ENCODE measurements at regions not wholly inside any gene's neighbourhood (a gene's known extent, or its start where the extent isn't known, plus 50 kb on each side); places are given as distances from the start of the nearest gene placed in this dataset.

GRCh38 chr19:33879818-33880575 is 83.3 kb downstream of the KCTD15 start:
- no peaks in the 10 kb centered on the region for H3K9me3 ChIP-seq (ENCODE audit: control insufficient read depth in 1 of 2, low read length in 2 of 2)
- no peaks in the 10 kb centered on the region for H3K27me3 ChIP-seq (ENCODE audit: low read depth, low read length)
- peaks cover 0 to 3% of the 10 kb centered on the region in 2 donors for H3K4me1 ChIP-seq (ENCODE audit: control insufficient read depth in 1 of 2, insufficient read depth in 2 of 2, low read length in 2 of 2)
- H3K36me3 ChIP-seq (ENCODE audit: control insufficient read depth in 1 of 2, insufficient read depth in 2 of 2, low read length in 2 of 2): no peaks in the 10 kb centered on the region
- H3K27ac ChIP-seq (ENCODE audit: low read length): no peak overlapping the region
- no peak overlapping the region for H3K4me3 ChIP-seq (ENCODE audit: low read depth in 1 of 2, low read length in 2 of 2)

- Histone ChIP-seq H3K4me1 (ENCODE audit: control insufficient read depth in 1 of 2, insufficient read depth in 2 of 2, low read length in 2 of 2) (no peaks in the 10 kb centered on the region), H3K27ac (ENCODE audit: low read length) (no peak overlapping the region), H3K9me3 (ENCODE audit: control insufficient read depth in 1 of 2, low read length in 2 of 2) (no peaks in the 10 kb centered on the region), H3K36me3 (ENCODE audit: control insufficient read depth in 1 of 2, insufficient read depth in 2 of 2, low read length in 2 of 2) (no peaks in the 10 kb centered on the region), H3K4me3 (ENCODE audit: low read depth in 1 of 2, low read length in 2 of 2) (no peak overlapping the region), H3K27me3 (ENCODE audit: low read depth, low read length) (no peaks in the 10 kb centered on the region)
These were observed 87.3 kb downstream of the KCTD15 start for GRCh38 chr19:33883859-33884519.

GRCh38 chr19:33885236-33885635 is 88.6 kb downstream of the KCTD15 start:
- Histone ChIP-seq H3K9me3 (ENCODE audit: control insufficient read depth in 1 of 2, low read length in 2 of 2) (no peaks in the 10 kb centered on the region), H3K4me3 (ENCODE audit: low read depth in 1 of 2, low read length in 2 of 2) (no peak overlapping the region), H3K27ac (ENCODE audit: low read length) (no peak overlapping the region), H3K36me3 (ENCODE audit: control insufficient read depth in 1 of 2, insufficient read depth in 2 of 2, low read length in 2 of 2) (no peaks in the 10 kb centered on the region), H3K4me1 (ENCODE audit: control insufficient read depth in 1 of 2, insufficient read depth in 2 of 2, low read length in 2 of 2) (no peaks in the 10 kb centered on the region), H3K27me3 (ENCODE audit: low read depth, low read length) (no peaks in the 10 kb centered on the region)

GRCh38 chr19:33887891-33888290 is 91.2 kb downstream of the KCTD15 start:
- H3K4me1 ChIP-seq (ENCODE audit: control insufficient read depth in 1 of 2, insufficient read depth in 2 of 2, low read length in 2 of 2): no peaks in the 10 kb centered on the region
- no peaks in the 10 kb centered on the region for H3K27me3 ChIP-seq (ENCODE audit: low read depth, low read length)
- no peaks in the 10 kb centered on the region for H3K9me3 ChIP-seq (ENCODE audit: control insufficient read depth in 1 of 2, low read length in 2 of 2)
- H3K4me3 ChIP-seq (ENCODE audit: low read depth in 1 of 2, low read length in 2 of 2): no peak overlapping the region
- H3K36me3 ChIP-seq (ENCODE audit: control insufficient read depth in 1 of 2, insufficient read depth in 2 of 2, low read length in 2 of 2): no peaks in the 10 kb centered on the region
- H3K27ac ChIP-seq (ENCODE audit: low read length): no peak overlapping the region

- Histone ChIP-seq H3K36me3 (ENCODE audit: control insufficient read depth in 1 of 2, insufficient read depth in 2 of 2, low read length in 2 of 2) (no peaks in the 10 kb centered on the region), H3K9me3 (ENCODE audit: control insufficient read depth in 1 of 2, low read length in 2 of 2) (no peaks in the 10 kb centered on the region), H3K27ac (ENCODE audit: low read length) (no peak overlapping the region), H3K4me1 (ENCODE audit: control insufficient read depth in 1 of 2, insufficient read depth in 2 of 2, low read length in 2 of 2) (no peaks in the 10 kb centered on the region), H3K27me3 (ENCODE audit: low read depth, low read length) (no peaks in the 10 kb centered on the region), H3K4me3 (ENCODE audit: low read depth in 1 of 2, low read length in 2 of 2) (no peak overlapping the region)
These were observed 92.0 kb downstream of the KCTD15 start for GRCh38 chr19:33888665-33889064.

- H3K4me1 ChIP-seq (ENCODE audit: control insufficient read depth in 1 of 2, insufficient read depth in 2 of 2, low read length in 2 of 2): no peaks in the 10 kb centered on the region
- H3K9me3 ChIP-seq (ENCODE audit: control insufficient read depth in 1 of 2, low read length in 2 of 2): no peaks in the 10 kb centered on the region
- H3K4me3 ChIP-seq (ENCODE audit: low read depth in 1 of 2, low read length in 2 of 2): no peak overlapping the region
- H3K27ac ChIP-seq (ENCODE audit: low read length): no peak overlapping the region
- H3K27me3 ChIP-seq (ENCODE audit: low read depth, low read length): no peaks in the 10 kb centered on the region
- no peaks in the 10 kb centered on the region for H3K36me3 ChIP-seq (ENCODE audit: control insufficient read depth in 1 of 2, insufficient read depth in 2 of 2, low read length in 2 of 2)
These were observed 93.9 kb downstream of the KCTD15 start for GRCh38 chr19:33890569-33890968.

- H3K27me3 ChIP-seq (ENCODE audit: low read depth, low read length): no peaks in the 10 kb centered on the region
- H3K4me3 ChIP-seq (ENCODE audit: low read depth in 1 of 2, low read length in 2 of 2): no peak overlapping the region
- no peaks in the 10 kb centered on the region for H3K4me1 ChIP-seq (ENCODE audit: control insufficient read depth in 1 of 2, insufficient read depth in 2 of 2, low read length in 2 of 2)
- H3K27ac ChIP-seq (ENCODE audit: low read length): no peak overlapping the region
- H3K36me3 ChIP-seq (ENCODE audit: control insufficient read depth in 1 of 2, insufficient read depth in 2 of 2, low read length in 2 of 2): no peaks in the 10 kb centered on the region
- H3K9me3 ChIP-seq (ENCODE audit: control insufficient read depth in 1 of 2, low read length in 2 of 2): no peaks in the 10 kb centered on the region
These were observed 95.1 kb downstream of the KCTD15 start for GRCh38 chr19:33891773-33892172.

- H3K36me3 ChIP-seq (ENCODE audit: control insufficient read depth in 1 of 2, insufficient read depth in 2 of 2, low read length in 2 of 2): no peaks in the 10 kb centered on the region
- no peaks in the 10 kb centered on the region for H3K27me3 ChIP-seq (ENCODE audit: low read depth, low read length)
- H3K4me3 ChIP-seq (ENCODE audit: low read depth in 1 of 2, low read length in 2 of 2): no peak overlapping the region
- H3K4me1 ChIP-seq (ENCODE audit: control insufficient read depth in 1 of 2, insufficient read depth in 2 of 2, low read length in 2 of 2): no peaks in the 10 kb centered on the region
- peaks cover 4 to 13% of the 10 kb centered on the region in 2 donors for H3K9me3 ChIP-seq (ENCODE audit: control insufficient read depth in 1 of 2, low read length in 2 of 2)
- no peak overlapping the region for H3K27ac ChIP-seq (ENCODE audit: low read length)
These were observed 98.1 kb downstream of the KCTD15 start for GRCh38 chr19:33894787-33895186.

- H3K9me3 ChIP-seq (ENCODE audit: control insufficient read depth in 1 of 2, low read length in 2 of 2): peaks cover 4 to 13% of the 10 kb centered on the region in 2 donors
- no peaks in the 10 kb centered on the region for H3K4me1 ChIP-seq (ENCODE audit: control insufficient read depth in 1 of 2, insufficient read depth in 2 of 2, low read length in 2 of 2)
- H3K4me3 ChIP-seq (ENCODE audit: low read depth in 1 of 2, low read length in 2 of 2): no peak overlapping the region
- no peaks in the 10 kb centered on the region for H3K27me3 ChIP-seq (ENCODE audit: low read depth, low read length)
- no peaks in the 10 kb centered on the region for H3K36me3 ChIP-seq (ENCODE audit: control insufficient read depth in 1 of 2, insufficient read depth in 2 of 2, low read length in 2 of 2)
- H3K27ac ChIP-seq (ENCODE audit: low read length): no peak overlapping the region
These were observed 98.7 kb downstream of the KCTD15 start for GRCh38 chr19:33895366-33895765.

GRCh38 chr19:33898062-33898677 is 101.5 kb downstream of the KCTD15 start:
- no peaks in the 10 kb centered on the region for H3K36me3 ChIP-seq (ENCODE audit: control insufficient read depth in 1 of 2, insufficient read depth in 2 of 2, low read length in 2 of 2)
- peaks cover 4 to 13% of the 10 kb centered on the region in 2 donors for H3K9me3 ChIP-seq (ENCODE audit: control insufficient read depth in 1 of 2, low read length in 2 of 2)
- no peaks in the 10 kb centered on the region for H3K4me1 ChIP-seq (ENCODE audit: control insufficient read depth in 1 of 2, insufficient read depth in 2 of 2, low read length in 2 of 2)
- no peaks in the 10 kb centered on the region for H3K27me3 ChIP-seq (ENCODE audit: low read depth, low read length)
- no peak overlapping the region for H3K4me3 ChIP-seq (ENCODE audit: low read depth in 1 of 2, low read length in 2 of 2)
- no peak overlapping the region for H3K27ac ChIP-seq (ENCODE audit: low read length)

GRCh38 chr19:33900817-33901216 is 104.1 kb downstream of the KCTD15 start:
- H3K27me3 ChIP-seq (ENCODE audit: low read depth, low read length): no peaks in the 10 kb centered on the region
- H3K4me3 ChIP-seq (ENCODE audit: low read depth in 1 of 2, low read length in 2 of 2): no peak overlapping the region
- H3K9me3 ChIP-seq (ENCODE audit: control insufficient read depth in 1 of 2, low read length in 2 of 2): peaks cover 4 to 13% of the 10 kb centered on the region in 2 donors
- peaks cover 0 to 3% of the 10 kb centered on the region in 2 donors for H3K4me1 ChIP-seq (ENCODE audit: control insufficient read depth in 1 of 2, insufficient read depth in 2 of 2, low read length in 2 of 2)
- H3K36me3 ChIP-seq (ENCODE audit: control insufficient read depth in 1 of 2, insufficient read depth in 2 of 2, low read length in 2 of 2): no peaks in the 10 kb centered on the region
- no peak overlapping the region for H3K27ac ChIP-seq (ENCODE audit: low read length)
